GM12875 (cell line): ENCODE measurements at regions not wholly inside any gene's neighbourhood (a gene's known extent, or its start where the extent isn't known, plus 50 kb on each side); places are given as distances from the start of the nearest gene placed in this dataset.
"Not testable (repeated sequence)": the region's sequence is repeated elsewhere in the genome, so short reads cannot be mapped to it uniquely, and the experiment has no call there.

ENCODE experiments used
- H3K4me3 ChIP-seq: one replicate; pipeline ENCODE4 v1.5.1; 2011; ENCODE audit warnings: low read depth, low read length, control low read depth
- CTCF ChIP-seq: IDR thresholded peaks from 2 replicates; pipeline ENCODE4 v1.5.1; 2011; ENCODE audit warnings: low read depth, mild to moderate bottlenecking, control low read depth, inconsistent platforms, low read length, moderate library complexity, borderline replicate concordance; ENCODE audit not compliant: insufficient read depth

GRCh38 chr2:117308861-117309770 lies 505.4 kb upstream of the DDX18 start:
- H3K4me3 ChIP-seq, result no peak overlapping the region
- TF ChIP-seq CTCF, result no peak

- no peak overlapping the region for H3K4me3 ChIP-seq
- no peak for TF ChIP-seq CTCF
Measured at GRCh38 chr2:117321816-117322215, 492.7 kb upstream of the DDX18 start.

- no peak overlapping the region for H3K4me3 ChIP-seq
- TF ChIP-seq CTCF, result no peak
Measured at GRCh38 chr2:117323331-117323730, 491.2 kb upstream of the DDX18 start.

- H3K4me3 ChIP-seq, result no peak overlapping the region
- no peak for TF ChIP-seq CTCF
Measured at GRCh38 chr2:117330641-117331040, 483.9 kb upstream of the DDX18 start.

- no peak overlapping the region for H3K4me3 ChIP-seq
- TF ChIP-seq CTCF, result no peak
Measured at GRCh38 chr2:117335967-117336366, 478.5 kb upstream of the DDX18 start.

- no peak overlapping the region for H3K4me3 ChIP-seq
- no peak for TF ChIP-seq CTCF
Measured at GRCh38 chr2:117336496-117336895, 478.0 kb upstream of the DDX18 start.

- not testable (repeated sequence) for H3K4me3 ChIP-seq
Measured at GRCh38 chr2:117337981-117338380, 476.5 kb upstream of the DDX18 start.
